ENCODE measurements at regions not wholly inside any gene's neighbourhood (a gene's known extent, or its start where the extent isn't known, plus 50 kb on each side); places are given as distances from the start of the nearest gene placed in this dataset.
A peak's percentile ranks its signal among the peaks of the same experiment; 100 is the strongest.

DNA sequence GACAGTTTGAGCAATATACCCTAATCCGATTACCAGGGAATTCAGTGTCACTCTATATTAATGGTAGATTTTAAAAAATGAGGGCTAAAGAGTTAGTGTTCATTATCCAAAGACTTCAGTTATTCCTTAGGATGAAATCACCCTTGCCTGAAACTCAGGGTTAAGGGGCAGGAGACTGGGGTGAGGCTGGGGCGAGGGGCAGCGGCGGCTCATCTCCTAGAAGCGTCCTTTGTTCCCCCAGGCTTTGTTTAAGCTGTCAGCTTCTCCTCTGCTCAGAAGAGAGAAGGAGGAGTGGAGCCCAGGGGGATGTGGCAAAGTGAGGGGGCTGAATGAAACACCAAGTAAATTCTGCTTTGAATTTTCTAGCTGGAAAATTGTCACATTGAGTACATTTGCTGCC, 117.7 kb upstream of the ELAC2 start:
- peaks cover 24% of the 10 kb centered on the region for H3K36me3 Mint-ChIP-seq (ENCODE audit: low read depth)
- no peaks in the 10 kb centered on the region for H3K9me2 ChIP-seq (ENCODE audit: insufficient read depth)
- H3K36me3 ChIP-seq (ENCODE audit: insufficient read depth), result peaks cover 8% of the 10 kb centered on the region; the same call in 1 of the 2 replicates
- peak overlapping the region; percentile 43 for H2AFZ ChIP-seq
- no peak overlapping the region for H3K4me3 ChIP-seq
- peaks cover 30% of the 10 kb centered on the region for H3K9me3 Mint-ChIP-seq
- no peak overlapping the region for H3K4me2 ChIP-seq
- peaks cover 4% of the 10 kb centered on the region for H3K4me1 Mint-ChIP-seq
- ATAC-seq (peak; percentile 41; the same call in 1 of the 3 replicates), DNase-seq (ENCODE audit: low spot score) (no peak)
- H3F3A ChIP-seq (replicated peaks; ENCODE audit: low read depth), result no peaks in the 10 kb centered on the region
- H3K79me2 ChIP-seq (replicated peaks; ENCODE audit: insufficient read depth), result no peaks in the 10 kb centered on the region
- no peak overlapping the region for H3K27ac Mint-ChIP-seq
- H3K4me3 Mint-ChIP-seq, result no peak overlapping the region
- peaks cover 3% of the 10 kb centered on the region for H3K27me3 Mint-ChIP-seq (ENCODE audit: insufficient read depth, low read depth, poor library complexity)
- H3K4me1 ChIP-seq (ENCODE audit: insufficient read depth), result peaks cover 5% of the 10 kb centered on the region
- H3K27me3 ChIP-seq (ENCODE audit: insufficient read depth), result no peaks in the 10 kb centered on the region
- no peak overlapping the region for H3K27ac ChIP-seq (ENCODE audit: low read depth)
- TF ChIP-seq EZH2 (IDR thresholded peaks at IDR 0.05; ENCODE audit: low read depth, unreplicated experiment) (no peak), POLR2AphosphoS5 (IDR thresholded peaks at IDR 0.05; ENCODE audit: low read depth) (no peak), ZNF114 (CRISPR knock-in tag; IDR thresholded peaks at IDR 0.05) (no peak), ZNF331 (CRISPR knock-in tag; IDR thresholded peaks at IDR 0.05; ENCODE audit: low read depth) (no peak), STAT1 (IDR thresholded peaks at IDR 0.05; ENCODE audit: unreplicated experiment) (no peak), EZH2phosphoT487 (IDR thresholded peaks at IDR 0.05; ENCODE audit: unreplicated experiment) (no peak), JUNB (IDR thresholded peaks at IDR 0.05; ENCODE audit: unreplicated experiment) (no peak), NANOG (IDR thresholded peaks at IDR 0.05; ENCODE audit: borderline replicate concordance) (no peak), CREB1 (CRISPR knock-in tag; IDR thresholded peaks at IDR 0.05; ENCODE audit: low read depth) (no peak)
- TF ChIP-seq, protein P1, sequence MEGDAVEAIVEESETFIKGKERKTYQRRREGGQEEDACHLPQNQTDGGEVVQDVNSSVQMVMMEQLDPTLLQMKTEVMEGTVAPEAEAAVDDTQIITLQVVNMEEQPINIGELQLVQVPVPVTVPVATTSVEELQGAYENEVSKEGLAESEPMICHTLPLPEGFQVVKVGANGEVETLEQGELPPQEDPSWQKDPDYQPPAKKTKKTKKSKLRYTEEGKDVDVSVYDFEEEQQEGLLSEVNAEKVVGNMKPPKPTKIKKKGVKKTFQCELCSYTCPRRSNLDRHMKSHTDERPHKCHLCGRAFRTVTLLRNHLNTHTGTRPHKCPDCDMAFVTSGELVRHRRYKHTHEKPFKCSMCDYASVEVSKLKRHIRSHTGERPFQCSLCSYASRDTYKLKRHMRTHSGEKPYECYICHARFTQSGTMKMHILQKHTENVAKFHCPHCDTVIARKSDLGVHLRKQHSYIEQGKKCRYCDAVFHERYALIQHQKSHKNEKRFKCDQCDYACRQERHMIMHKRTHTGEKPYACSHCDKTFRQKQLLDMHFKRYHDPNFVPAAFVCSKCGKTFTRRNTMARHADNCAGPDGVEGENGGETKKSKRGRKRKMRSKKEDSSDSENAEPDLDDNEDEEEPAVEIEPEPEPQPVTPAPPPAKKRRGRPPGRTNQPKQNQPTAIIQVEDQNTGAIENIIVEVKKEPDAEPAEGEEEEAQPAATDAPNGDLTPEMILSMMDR (conservative IDR thresholded peaks at IDR 0.05; ENCODE audit: low read depth in 2 of 2), result no peak
- TF ChIP-seq, protein P2, sequence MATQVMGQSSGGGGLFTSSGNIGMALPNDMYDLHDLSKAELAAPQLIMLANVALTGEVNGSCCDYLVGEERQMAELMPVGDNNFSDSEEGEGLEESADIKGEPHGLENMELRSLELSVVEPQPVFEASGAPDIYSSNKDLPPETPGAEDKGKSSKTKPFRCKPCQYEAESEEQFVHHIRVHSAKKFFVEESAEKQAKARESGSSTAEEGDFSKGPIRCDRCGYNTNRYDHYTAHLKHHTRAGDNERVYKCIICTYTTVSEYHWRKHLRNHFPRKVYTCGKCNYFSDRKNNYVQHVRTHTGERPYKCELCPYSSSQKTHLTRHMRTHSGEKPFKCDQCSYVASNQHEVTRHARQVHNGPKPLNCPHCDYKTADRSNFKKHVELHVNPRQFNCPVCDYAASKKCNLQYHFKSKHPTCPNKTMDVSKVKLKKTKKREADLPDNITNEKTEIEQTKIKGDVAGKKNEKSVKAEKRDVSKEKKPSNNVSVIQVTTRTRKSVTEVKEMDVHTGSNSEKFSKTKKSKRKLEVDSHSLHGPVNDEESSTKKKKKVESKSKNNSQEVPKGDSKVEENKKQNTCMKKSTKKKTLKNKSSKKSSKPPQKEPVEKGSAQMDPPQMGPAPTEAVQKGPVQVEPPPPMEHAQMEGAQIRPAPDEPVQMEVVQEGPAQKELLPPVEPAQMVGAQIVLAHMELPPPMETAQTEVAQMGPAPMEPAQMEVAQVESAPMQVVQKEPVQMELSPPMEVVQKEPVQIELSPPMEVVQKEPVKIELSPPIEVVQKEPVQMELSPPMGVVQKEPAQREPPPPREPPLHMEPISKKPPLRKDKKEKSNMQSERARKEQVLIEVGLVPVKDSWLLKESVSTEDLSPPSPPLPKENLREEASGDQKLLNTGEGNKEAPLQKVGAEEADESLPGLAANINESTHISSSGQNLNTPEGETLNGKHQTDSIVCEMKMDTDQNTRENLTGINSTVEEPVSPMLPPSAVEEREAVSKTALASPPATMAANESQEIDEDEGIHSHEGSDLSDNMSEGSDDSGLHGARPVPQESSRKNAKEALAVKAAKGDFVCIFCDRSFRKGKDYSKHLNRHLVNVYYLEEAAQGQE (IDR thresholded peaks at IDR 0.05; ENCODE audit: unreplicated experiment), result no peak
- TF ChIP-seq, protein P3, sequence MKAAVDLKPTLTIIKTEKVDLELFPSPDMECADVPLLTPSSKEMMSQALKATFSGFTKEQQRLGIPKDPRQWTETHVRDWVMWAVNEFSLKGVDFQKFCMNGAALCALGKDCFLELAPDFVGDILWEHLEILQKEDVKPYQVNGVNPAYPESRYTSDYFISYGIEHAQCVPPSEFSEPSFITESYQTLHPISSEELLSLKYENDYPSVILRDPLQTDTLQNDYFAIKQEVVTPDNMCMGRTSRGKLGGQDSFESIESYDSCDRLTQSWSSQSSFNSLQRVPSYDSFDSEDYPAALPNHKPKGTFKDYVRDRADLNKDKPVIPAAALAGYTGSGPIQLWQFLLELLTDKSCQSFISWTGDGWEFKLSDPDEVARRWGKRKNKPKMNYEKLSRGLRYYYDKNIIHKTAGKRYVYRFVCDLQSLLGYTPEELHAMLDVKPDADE (IDR thresholded peaks at IDR 0.05), result no peak
- TF ChIP-seq, protein P4, sequence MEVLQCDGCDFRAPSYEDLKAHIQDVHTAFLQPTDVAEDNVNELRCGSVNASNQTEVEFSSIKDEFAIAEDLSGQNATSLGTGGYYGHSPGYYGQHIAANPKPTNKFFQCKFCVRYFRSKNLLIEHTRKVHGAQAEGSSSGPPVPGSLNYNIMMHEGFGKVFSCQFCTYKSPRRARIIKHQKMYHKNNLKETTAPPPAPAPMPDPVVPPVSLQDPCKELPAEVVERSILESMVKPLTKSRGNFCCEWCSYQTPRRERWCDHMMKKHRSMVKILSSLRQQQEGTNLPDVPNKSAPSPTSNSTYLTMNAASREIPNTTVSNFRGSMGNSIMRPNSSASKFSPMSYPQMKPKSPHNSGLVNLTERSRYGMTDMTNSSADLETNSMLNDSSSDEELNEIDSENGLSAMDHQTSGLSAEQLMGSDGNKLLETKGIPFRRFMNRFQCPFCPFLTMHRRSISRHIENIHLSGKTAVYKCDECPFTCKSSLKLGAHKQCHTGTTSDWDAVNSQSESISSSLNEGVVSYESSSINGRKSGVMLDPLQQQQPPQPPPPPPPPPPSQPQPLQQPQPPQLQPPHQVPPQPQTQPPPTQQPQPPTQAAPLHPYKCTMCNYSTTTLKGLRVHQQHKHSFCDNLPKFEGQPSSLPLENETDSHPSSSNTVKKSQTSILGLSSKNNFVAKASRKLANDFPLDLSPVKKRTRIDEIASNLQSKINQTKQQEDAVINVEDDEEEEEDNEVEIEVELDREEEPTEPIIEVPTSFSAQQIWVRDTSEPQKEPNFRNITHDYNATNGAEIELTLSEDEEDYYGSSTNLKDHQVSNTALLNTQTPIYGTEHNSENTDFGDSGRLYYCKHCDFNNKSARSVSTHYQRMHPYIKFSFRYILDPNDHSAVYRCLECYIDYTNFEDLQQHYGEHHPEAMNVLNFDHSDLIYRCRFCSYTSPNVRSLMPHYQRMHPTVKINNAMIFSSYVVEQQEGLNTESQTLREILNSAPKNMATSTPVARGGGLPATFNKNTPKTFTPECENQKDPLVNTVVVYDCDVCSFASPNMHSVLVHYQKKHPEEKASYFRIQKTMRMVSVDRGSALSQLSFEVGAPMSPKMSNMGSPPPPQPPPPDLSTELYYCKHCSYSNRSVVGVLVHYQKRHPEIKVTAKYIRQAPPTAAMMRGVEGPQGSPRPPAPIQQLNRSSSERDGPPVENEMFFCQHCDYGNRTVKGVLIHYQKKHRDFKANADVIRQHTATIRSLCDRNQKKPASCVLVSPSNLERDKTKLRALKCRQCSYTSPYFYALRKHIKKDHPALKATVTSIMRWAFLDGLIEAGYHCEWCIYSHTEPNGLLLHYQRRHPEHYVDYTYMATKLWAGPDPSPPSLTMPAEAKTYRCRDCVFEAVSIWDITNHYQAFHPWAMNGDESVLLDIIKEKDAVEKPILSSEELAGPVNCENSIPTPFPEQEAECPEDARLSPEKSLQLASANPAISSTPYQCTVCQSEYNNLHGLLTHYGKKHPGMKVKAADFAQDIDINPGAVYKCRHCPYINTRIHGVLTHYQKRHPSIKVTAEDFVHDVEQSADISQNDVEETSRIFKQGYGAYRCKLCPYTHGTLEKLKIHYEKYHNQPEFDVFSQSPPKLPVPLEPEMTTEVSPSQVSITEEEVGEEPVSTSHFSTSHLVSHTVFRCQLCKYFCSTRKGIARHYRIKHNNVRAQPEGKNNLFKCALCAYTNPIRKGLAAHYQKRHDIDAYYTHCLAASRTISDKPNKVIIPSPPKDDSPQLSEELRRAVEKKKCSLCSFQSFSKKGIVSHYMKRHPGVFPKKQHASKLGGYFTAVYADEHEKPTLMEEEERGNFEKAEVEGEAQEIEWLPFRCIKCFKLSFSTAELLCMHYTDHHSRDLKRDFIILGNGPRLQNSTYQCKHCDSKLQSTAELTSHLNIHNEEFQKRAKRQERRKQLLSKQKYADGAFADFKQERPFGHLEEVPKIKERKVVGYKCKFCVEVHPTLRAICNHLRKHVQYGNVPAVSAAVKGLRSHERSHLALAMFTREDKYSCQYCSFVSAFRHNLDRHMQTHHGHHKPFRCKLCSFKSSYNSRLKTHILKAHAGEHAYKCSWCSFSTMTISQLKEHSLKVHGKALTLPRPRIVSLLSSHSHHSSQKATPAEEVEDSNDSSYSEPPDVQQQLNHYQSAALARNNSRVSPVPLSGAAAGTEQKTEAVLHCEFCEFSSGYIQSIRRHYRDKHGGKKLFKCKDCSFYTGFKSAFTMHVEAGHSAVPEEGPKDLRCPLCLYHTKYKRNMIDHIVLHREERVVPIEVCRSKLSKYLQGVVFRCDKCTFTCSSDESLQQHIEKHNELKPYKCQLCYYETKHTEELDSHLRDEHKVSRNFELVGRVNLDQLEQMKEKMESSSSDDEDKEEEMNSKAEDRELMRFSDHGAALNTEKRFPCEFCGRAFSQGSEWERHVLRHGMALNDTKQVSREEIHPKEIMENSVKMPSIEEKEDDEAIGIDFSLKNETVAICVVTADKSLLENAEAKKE (CRISPR knock-in tag; IDR thresholded peaks at IDR 0.05), result no peak
- H4K20me1 ChIP-seq (replicated peaks; ENCODE audit: insufficient read depth), result no peaks in the 10 kb centered on the region
